LNCaP clone FGC (cell line): ENCODE measurements at regions not wholly inside any gene's neighbourhood (a gene's known extent, or its start where the extent isn't known, plus 50 kb on each side); places are given as distances from the start of the nearest gene placed in this dataset.

Source experiments
- DNase-seq: peaks from one replicate; pipeline ENCODE4 v3.0.0-alpha.2; 2011; ENCODE audit warnings: low read depth
- H3K4me3 ChIP-seq: 2 replicates; pipeline ENCODE4 v1.5.1; 2011; ENCODE audit warnings: mild to moderate bottlenecking, low read depth, low read length, control low read depth
- TF ChIP-seq, protein P1 (sequence below): IDR thresholded peaks from 2 replicates; pipeline ENCODE4 v1.5.1; 2012; ENCODE audit warnings: mild to moderate bottlenecking; ENCODE audit not compliant: control insufficient read depth, insufficient read depth; ENCODE audit errors: extremely low read depth

GRCh38 chr16:72373201-72373600 is 201.2 kb upstream of the PMFBP1 start:
- no peak overlapping the region for H3K4me3 ChIP-seq
- no peak for DNase-seq
- TF ChIP-seq, protein P1, sequence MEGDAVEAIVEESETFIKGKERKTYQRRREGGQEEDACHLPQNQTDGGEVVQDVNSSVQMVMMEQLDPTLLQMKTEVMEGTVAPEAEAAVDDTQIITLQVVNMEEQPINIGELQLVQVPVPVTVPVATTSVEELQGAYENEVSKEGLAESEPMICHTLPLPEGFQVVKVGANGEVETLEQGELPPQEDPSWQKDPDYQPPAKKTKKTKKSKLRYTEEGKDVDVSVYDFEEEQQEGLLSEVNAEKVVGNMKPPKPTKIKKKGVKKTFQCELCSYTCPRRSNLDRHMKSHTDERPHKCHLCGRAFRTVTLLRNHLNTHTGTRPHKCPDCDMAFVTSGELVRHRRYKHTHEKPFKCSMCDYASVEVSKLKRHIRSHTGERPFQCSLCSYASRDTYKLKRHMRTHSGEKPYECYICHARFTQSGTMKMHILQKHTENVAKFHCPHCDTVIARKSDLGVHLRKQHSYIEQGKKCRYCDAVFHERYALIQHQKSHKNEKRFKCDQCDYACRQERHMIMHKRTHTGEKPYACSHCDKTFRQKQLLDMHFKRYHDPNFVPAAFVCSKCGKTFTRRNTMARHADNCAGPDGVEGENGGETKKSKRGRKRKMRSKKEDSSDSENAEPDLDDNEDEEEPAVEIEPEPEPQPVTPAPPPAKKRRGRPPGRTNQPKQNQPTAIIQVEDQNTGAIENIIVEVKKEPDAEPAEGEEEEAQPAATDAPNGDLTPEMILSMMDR = no peak

DNA sequence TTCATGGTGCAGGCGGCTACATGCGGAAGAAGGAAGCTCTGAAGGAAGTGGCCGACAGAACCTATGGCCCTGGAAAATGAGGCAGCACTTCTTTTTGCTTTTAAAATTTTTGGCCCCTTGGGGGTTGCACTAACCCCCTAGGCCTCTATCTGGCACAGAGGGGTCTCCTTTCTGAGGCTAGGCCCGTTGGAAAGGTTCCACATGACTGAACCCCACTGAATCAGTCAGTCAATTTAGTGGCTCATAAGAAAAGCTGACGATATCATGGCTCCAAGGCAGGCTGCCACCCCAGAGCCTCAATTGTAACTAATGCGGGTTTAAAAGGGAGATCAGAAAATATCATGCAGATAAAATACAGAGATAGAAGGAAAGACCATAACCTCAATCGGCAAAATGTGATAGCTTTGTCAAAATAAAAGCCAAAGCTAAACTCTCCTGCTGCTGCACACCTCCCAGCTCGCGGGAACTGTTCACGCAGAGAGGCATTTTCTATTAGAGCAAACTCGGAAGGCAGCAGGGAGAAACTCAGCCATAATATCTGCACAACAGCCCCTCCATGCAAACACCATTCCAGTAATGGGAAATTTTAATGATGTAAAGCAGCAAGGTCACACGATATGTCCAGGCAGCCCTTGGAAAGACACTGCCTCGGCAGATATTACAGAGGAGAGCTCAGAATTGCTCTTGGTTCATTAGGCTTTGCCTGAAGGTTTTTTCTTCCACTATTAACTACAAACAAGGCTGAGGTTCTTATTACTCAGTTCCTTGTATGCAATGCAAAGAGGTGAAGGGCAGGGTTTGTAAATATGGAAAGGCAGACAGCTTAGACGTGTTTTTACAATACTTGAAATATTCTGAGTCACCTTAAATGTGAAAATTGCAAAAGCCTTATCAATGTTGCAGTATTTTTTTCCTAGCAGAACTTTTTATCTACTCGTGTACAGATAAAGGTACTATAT is 200.4 kb upstream of the PMFBP1 start:
- TF ChIP-seq, protein P1 = no peak
- no peak for DNase-seq
- H3K4me3 ChIP-seq = no peak overlapping the region

GRCh38 chr16:72371307-72372086 is 199.5 kb upstream of the PMFBP1 start:
- TF ChIP-seq, protein P1 = no peak
- no peak for DNase-seq
- no peak overlapping the region for H3K4me3 ChIP-seq

DNA sequence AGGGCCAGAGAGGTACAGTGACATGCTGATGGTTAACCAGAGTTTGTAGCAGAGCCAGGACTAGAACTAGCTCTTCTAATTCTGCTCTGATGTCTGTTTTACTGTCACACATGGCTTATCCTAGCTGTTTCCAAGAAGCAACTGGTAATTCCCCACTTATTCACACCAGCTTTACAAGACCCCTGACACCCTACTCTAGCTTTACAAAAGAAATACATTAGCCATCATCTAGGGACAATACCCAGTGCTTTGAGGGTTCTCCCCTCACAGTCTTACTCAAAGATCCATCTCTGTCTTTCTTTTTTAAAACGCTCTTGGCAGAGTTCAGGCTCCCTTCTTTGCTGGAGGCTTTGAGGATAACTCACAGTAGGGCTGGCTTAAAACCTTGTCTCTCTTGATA is 197.3 kb upstream of the PMFBP1 start:
- TF ChIP-seq, protein P1 = no peak
- DNase-seq = no peak
- H3K4me3 ChIP-seq = no peak overlapping the region

DNA sequence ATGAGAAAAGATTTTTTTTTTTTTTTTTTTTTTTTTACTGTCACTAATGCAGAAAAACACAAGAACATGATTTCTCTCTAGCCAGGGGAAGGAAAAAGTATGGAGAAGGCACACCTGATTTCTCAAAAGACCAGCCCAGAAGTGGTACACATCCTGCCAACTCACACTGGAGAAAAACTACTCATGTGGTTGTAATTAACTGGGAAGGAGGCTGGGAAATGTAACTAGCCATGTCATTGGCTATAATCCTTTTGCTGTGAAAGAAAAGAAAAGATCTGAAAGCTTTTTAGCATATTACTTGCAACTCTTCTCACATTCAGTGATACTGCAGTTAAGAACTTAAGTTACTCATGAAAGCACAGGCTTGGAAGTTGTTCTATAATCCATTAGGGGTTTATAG is 195.9 kb upstream of the PMFBP1 start:
- TF ChIP-seq, protein P1 = no peak

DNA sequence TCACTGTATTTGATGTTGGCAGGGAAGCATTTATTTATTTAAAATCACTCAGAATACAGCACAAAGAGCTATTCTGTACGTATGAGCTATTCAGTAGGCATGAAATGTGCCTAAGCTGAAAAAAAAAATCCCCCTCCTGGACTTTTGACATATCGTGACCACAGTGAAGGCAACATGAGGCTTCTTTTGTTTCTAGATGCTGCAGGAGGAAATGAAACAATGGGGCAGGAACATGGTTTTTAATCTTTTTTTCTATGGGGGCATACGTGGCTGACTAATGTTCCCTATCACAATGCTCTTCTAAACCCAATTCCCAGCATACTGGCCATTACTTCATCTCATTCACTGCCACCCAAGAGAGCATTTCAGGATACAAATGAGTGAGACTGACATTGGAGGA is 191.0 kb upstream of the PMFBP1 start:
- TF ChIP-seq, protein P1 = no peak
- no peak for DNase-seq
- no peak overlapping the region for H3K4me3 ChIP-seq

More for the DNA sequence above, 195.9 kb upstream of the PMFBP1 start:
- no peak overlapping the region for H3K4me3 ChIP-seq
- DNase-seq = no peak
